ENCODE measurements at regions not wholly inside any gene's neighbourhood (a gene's known extent, or its start where the extent isn't known, plus 50 kb on each side); places are given as distances from the start of the nearest gene placed in this dataset.

DNA sequence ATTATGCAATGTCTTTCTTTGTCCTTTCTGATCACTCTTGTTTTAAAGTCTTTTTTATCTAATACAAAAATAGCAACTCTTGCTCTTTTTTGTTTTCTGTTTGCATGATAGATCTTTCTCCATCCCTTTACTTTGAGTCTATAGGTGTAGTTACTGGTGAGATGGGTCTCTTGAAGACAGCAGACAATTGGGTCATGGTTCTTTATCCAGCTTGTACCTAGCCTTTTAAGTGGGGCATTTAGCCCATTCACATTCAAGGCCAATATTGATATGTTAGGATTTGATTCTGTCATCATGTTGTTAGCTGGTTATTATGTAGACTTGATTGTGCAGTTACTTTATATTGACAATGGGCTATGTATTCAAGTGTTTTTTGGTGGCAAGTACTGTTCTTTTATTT lies 245.9 kb upstream of the TARS1 start:
- no peak overlapping the region for H3K27ac ChIP-seq
- TF ChIP-seq, protein P1, sequence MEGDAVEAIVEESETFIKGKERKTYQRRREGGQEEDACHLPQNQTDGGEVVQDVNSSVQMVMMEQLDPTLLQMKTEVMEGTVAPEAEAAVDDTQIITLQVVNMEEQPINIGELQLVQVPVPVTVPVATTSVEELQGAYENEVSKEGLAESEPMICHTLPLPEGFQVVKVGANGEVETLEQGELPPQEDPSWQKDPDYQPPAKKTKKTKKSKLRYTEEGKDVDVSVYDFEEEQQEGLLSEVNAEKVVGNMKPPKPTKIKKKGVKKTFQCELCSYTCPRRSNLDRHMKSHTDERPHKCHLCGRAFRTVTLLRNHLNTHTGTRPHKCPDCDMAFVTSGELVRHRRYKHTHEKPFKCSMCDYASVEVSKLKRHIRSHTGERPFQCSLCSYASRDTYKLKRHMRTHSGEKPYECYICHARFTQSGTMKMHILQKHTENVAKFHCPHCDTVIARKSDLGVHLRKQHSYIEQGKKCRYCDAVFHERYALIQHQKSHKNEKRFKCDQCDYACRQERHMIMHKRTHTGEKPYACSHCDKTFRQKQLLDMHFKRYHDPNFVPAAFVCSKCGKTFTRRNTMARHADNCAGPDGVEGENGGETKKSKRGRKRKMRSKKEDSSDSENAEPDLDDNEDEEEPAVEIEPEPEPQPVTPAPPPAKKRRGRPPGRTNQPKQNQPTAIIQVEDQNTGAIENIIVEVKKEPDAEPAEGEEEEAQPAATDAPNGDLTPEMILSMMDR (conservative IDR thresholded peaks at IDR 0.05), result no peak

DNA sequence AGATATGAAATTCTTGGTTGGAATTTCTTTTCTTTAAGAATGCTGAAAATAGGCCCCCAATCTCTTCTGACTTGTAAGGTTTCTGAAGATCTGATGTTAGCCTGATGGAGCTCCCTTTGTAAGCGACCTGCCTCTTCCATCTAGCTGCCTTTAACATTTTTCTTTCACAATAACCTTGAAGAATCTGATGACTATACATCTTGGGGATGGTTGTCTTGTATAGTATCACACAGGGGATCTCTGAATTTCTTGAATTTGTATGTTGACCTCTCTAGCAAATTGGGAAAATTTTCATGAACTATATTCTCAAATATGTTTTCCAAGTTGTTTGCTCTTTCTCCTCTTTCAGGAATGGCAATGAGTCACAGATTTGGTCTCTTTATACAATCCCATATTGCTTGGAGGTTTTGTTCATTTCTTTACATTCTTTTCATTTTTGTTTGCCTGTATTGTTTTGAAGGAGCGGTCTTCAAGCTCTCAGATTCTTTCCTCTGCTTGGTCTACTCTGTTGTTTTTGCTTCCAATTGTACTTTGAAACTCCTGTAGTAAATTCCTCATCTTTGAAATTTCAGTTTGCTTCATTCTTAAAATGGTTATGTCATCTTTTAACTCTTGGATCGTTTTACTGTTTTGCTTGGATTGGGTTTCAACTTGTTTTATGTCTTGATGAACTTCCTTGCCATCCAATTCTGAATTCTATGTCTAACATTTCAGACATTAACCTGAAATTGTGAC lies 245.2 kb upstream of the TARS1 start:
- TF ChIP-seq, protein P1 (conservative IDR thresholded peaks at IDR 0.05), result no peak
- H3K27ac ChIP-seq, result no peak overlapping the region

DNA sequence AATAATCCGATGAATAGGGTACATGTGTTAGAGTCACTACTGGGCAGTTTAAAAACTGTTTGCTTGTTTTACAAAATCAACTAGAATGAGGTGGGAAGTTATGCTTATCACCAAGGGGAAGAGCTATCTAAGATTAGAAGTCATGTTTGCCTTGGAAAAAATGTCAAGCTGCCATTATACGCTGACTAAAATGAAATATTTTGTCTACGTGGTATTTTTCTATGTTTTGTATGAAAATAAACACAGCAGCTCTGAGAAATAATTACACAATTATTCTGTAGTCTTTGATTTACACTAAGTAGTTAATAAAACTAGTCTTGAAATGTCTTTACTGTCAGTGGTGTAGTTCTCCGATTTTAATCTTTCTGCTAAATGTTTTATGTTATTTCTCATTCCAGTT lies 241.9 kb upstream of the TARS1 start:
- TF ChIP-seq, protein P1 (conservative IDR thresholded peaks at IDR 0.05), result no peak

DNA sequence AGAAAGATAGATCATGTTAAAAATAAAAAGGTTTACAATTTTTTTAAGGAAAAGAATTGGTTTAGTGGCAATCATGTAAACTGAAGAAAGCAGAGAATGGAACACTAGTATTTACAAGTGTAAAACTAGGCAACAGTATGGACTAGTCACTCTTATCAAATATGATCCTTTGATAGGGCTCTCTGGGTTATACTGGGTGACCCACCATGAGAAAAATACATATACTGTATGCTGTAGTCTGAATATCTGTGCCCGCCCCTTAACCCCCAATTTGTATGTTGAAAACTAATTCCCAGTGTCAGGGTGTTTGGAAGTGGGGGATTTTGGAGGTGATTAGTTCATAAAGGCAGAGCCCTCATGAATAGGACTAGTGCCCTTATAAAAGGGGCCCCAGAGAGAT lies 236.8 kb upstream of the TARS1 start:
- H3K27ac ChIP-seq, result no peak overlapping the region
- TF ChIP-seq, protein P1 (conservative IDR thresholded peaks at IDR 0.05), result no peak

More for the DNA sequence above, 241.9 kb upstream of the TARS1 start:
- no peak overlapping the region for H3K27ac ChIP-seq

DNA sequence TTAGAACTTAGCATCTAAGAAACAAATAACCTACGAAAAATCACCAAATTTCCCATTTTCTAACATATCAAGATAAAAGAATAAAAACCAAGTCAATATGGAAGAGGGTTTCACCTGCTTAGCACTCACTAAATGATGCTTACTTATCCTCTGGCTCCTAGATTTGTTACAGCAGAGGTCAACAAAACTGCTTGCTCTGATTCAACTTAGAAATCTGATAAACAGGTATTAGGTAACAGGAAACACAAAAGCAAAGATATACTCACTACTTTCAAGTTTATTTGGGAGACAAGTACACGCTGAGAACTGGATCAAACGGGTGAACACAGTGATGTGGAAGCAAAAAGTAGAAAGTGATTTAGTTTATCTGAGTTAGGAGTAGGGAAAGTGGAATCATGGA lies 235.7 kb upstream of the TARS1 start:
- no peak overlapping the region; the same call in 1 of the 2 replicates for H3K27ac ChIP-seq
- TF ChIP-seq, protein P1 (conservative IDR thresholded peaks at IDR 0.05), result no peak

DNA sequence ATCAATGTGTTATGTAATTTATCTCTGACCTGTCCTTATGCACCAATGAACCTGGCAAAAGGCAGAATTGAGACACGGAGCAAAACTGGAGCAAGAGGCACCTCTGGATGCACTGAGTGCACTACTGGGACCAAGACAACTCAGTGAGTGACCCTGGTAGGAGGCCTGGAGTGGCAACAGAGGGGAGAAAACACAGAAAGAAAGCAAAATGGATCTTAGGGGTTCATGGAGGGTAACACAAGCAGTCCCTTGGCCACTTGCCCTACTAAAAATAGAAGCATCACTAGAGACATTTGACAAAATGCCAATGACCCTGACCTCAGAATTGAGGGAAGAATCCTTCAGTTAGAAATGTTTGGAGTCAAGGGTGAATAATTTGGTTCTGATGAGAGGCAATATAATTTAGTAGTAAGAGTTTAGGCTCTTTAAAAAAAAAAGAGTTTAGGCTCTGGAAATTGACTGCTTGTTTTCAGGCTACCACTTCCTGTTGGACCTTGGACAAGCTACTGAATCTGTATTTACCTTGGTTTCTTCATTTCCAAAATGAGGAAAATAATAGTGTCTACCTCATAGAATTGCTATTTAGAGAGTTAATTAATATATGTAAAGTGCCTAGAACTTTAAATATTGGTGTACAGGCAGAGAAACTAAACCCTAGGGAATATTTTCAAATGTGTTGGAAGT lies 234.9 kb upstream of the TARS1 start:
- no peak overlapping the region; the same call in 1 of the 2 replicates for H3K27ac ChIP-seq

DNA sequence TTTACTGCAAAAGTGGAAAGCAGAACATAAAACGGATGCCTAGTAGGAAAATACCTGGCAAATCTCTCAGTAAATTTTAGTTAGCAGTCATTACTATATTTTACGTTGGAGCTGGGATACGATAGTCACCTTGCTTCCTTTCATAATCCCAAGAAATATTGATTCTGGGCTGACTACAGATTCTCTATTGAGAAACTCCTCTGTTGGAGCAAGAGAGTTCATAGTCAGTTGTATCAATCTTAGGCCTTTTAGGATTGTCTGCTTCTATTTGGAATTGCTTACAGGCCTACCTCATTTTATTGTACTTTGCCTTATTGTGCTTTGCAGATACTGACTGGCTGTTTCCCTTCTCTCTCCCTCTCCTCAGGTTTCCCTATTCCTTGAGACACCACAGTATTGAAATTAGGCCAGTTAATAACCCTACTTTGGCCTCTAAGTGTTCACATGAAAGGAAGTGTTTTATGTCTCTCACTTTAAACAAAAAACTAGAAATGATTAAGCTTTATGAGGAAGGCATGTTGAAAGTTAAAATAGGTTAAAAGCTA lies 233.7 kb upstream of the TARS1 start:
- TF ChIP-seq, protein P1 (conservative IDR thresholded peaks at IDR 0.05), result no peak

More for the DNA sequence above, 234.9 kb upstream of the TARS1 start:
- TF ChIP-seq, protein P1 (conservative IDR thresholded peaks at IDR 0.05), result no peak

More for the DNA sequence above, 233.7 kb upstream of the TARS1 start:
- no peak overlapping the region for H3K27ac ChIP-seq

Data from VCaP (cell line).